OCI-LY1 (cell line): ENCODE measurements at regions not wholly inside any gene's neighbourhood (a gene's known extent, or its start where the extent isn't known, plus 50 kb on each side); places are given as distances from the start of the nearest gene placed in this dataset.

Experiments used
- H2AFZ ChIP-seq: fragments of 200-600 bp; sonication (generic), shearing (Covaris generic); 2 replicates; pipeline ENCODE4 v1.6.0; 2014; ENCODE audit warnings: antibody characterized with exemption, mild to moderate bottlenecking, low read length
- H3F3A ChIP-seq: fragments of 200-600 bp; sonication (generic), shearing (Covaris generic); 2 replicates; pipeline ENCODE4 v1.6.0; 2014; ENCODE audit warnings: mild to moderate bottlenecking, antibody characterized with exemption, low read length, moderate library complexity; ENCODE audit not compliant: insufficient read depth
- H3K27ac ChIP-seq: fragments of 200-600 bp; sonication (generic); 2 replicates; pipeline ENCODE4 v1.5.1; 2014; ENCODE audit warnings: low read length, mixed run types, mild to moderate bottlenecking, low read depth; ENCODE audit not compliant: poor library complexity, severe bottlenecking
- H3K27me3 ChIP-seq: fragments of 200-600 bp; sonication (generic); 2 replicates; pipeline ENCODE4 v1.6.0; 2014; ENCODE audit warnings: antibody characterized with exemption, mild to moderate bottlenecking, low read length, moderate library complexity; ENCODE audit not compliant: insufficient read depth
- H3K36me3 ChIP-seq: fragments of 200-600 bp; sonication (generic); 2 replicates; pipeline ENCODE4 v1.6.1; 2014; ENCODE audit warnings: mild to moderate bottlenecking, antibody characterized with exemption, low read length, moderate library complexity, mixed read lengths; ENCODE audit not compliant: insufficient read depth
- H3K4me1 ChIP-seq: fragments of 200-600 bp; sonication (generic); 2 replicates; pipeline ENCODE4 v1.5.1; 2014; ENCODE audit warnings: mild to moderate bottlenecking, low read length, moderate library complexity; ENCODE audit not compliant: insufficient read depth, severe bottlenecking
- H3K4me2 ChIP-seq: fragments of 200-600 bp; sonication (generic), shearing (Covaris generic); 2 replicates; pipeline ENCODE4 v1.6.1; 2014; ENCODE audit warnings: low read length
- H3K4me3 ChIP-seq: fragments of 200-600 bp; sonication (generic); 2 replicates; pipeline ENCODE4 v1.5.1; 2014; ENCODE audit warnings: low read length, low read depth, mild to moderate bottlenecking, mixed read lengths; ENCODE audit not compliant: poor library complexity, severe bottlenecking
- H3K79me2 ChIP-seq: fragments of 200-600 bp; shearing (Covaris generic); 2 replicates; pipeline ENCODE4 v1.6.1; 2016; ENCODE audit warnings: mixed run types, low read length, mixed read lengths; ENCODE audit not compliant: insufficient read depth
- H3K9ac ChIP-seq: fragments of 200-600 bp; sonication (generic), shearing (Covaris generic); 2 replicates; pipeline ENCODE4 v1.6.1; 2014; ENCODE audit warnings: mild to moderate bottlenecking, low read length, mixed read lengths
- H3K9me2 ChIP-seq: fragments of 200-600 bp; sonication (generic), shearing (Covaris generic); 2 replicates; pipeline ENCODE4 v1.6.1; 2014; ENCODE audit warnings: low read depth, mild to moderate bottlenecking, low read length, mixed read lengths
- H3K9me3 ChIP-seq: fragments of 200-600 bp; shearing (Covaris generic); 2 replicates; pipeline ENCODE4 v1.6.1; 2014; ENCODE audit warnings: low read length, mixed read lengths
- H4K20me1 ChIP-seq: fragments of 200-600 bp; sonication (generic), shearing (Covaris generic); 2 replicates; pipeline ENCODE4 v1.6.0; 2016; ENCODE audit warnings: mild to moderate bottlenecking, low read length; ENCODE audit not compliant: insufficient read depth
- CTCF ChIP-seq: fragments of 200-600 bp; sonication (generic), shearing (Covaris generic); IDR thresholded peaks from 2 replicates; pipeline ENCODE4 v1.5.1; 2017; ENCODE audit warnings: mild to moderate bottlenecking, antibody characterized with exemption, low read length, moderate library complexity, mixed read lengths
- EZH2 ChIP-seq: fragments of 200-600 bp; sonication (generic), shearing (Covaris generic); IDR thresholded peaks from 2 replicates; pipeline ENCODE4 v1.8.0; 2017; ENCODE audit warnings: borderline replicate concordance, mixed run types, mild to moderate bottlenecking, antibody characterized with exemption, low read length, moderate library complexity, mixed read lengths

GRCh38 chr4:125663896-125664767 is 349.4 kb downstream of the FAT4 start:
- no peaks in the 10 kb centered on the region for H3K27me3 ChIP-seq
- no peaks in the 10 kb centered on the region for H3K9me2 ChIP-seq
- H3K4me1 ChIP-seq = no peaks in the 10 kb centered on the region
- H4K20me1 ChIP-seq = no peaks in the 10 kb centered on the region
- no peaks in the 10 kb centered on the region for H3K36me3 ChIP-seq
- H3K4me2 ChIP-seq = no peak overlapping the region
- H3K27ac ChIP-seq = no peak overlapping the region
- H3K4me3 ChIP-seq = no peak overlapping the region
- no peak overlapping the region for H3K9ac ChIP-seq
- H3K79me2 ChIP-seq = no peaks in the 10 kb centered on the region
- TF ChIP-seq CTCF = no peak
- no peak for TF ChIP-seq EZH2
- no peaks in the 10 kb centered on the region for H3K9me3 ChIP-seq
- no peak overlapping the region for H2AFZ ChIP-seq
- H3F3A ChIP-seq = no peaks in the 10 kb centered on the region

DNA sequence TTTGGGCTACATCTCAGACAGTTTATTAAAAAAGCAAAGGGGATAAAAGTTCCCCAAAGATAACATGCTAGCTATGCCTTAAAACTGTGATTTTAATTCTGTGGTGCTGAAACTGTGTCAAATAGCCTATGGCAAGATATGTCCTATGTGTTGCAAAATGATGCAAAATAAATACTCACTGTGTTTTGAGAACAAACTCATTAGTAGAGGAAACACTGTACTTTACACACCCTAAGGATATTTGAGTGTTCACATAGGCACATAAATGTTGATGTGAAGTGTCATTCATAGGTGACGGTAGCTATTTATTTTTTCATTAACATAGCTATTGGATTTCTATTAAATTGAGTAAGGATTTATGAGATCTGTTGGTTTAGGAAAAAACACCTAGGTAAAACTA is 351.9 kb downstream of the FAT4 start:
- H3K9me3 ChIP-seq = no peaks in the 10 kb centered on the region
- H3K9ac ChIP-seq = no peak overlapping the region

GRCh38 chr4:125676156-125676555 is 361.4 kb downstream of the FAT4 start:
- H3K27me3 ChIP-seq = no peaks in the 10 kb centered on the region
- H2AFZ ChIP-seq = no peak overlapping the region
- no peaks in the 10 kb centered on the region for H4K20me1 ChIP-seq
- no peaks in the 10 kb centered on the region for H3K36me3 ChIP-seq
- TF ChIP-seq CTCF (no peak), EZH2 (no peak)
- no peaks in the 10 kb centered on the region for H3K9me2 ChIP-seq
- no peak overlapping the region for H3K27ac ChIP-seq
- H3K9me3 ChIP-seq = no peaks in the 10 kb centered on the region
- no peaks in the 10 kb centered on the region for H3K79me2 ChIP-seq
- no peak overlapping the region for H3K4me3 ChIP-seq
- H3K9ac ChIP-seq = no peak overlapping the region
- no peaks in the 10 kb centered on the region for H3K4me1 ChIP-seq
- H3F3A ChIP-seq = no peaks in the 10 kb centered on the region
- no peak overlapping the region for H3K4me2 ChIP-seq

More for the DNA sequence above, 351.9 kb downstream of the FAT4 start:
- TF ChIP-seq CTCF = no peak
- TF ChIP-seq EZH2 = no peak
- Histone ChIP-seq H2AFZ (no peak overlapping the region), H3K9me2 (no peaks in the 10 kb centered on the region), H3K27me3 (no peaks in the 10 kb centered on the region), H3K36me3 (no peaks in the 10 kb centered on the region), H3K27ac (no peak overlapping the region), H3K4me1 (no peaks in the 10 kb centered on the region), H3K4me3 (no peak overlapping the region), H3K79me2 (no peaks in the 10 kb centered on the region), H3F3A (no peaks in the 10 kb centered on the region), H4K20me1 (no peaks in the 10 kb centered on the region), H3K4me2 (no peak overlapping the region)
